ENCODE measurements at regions not wholly inside any gene's neighbourhood (a gene's known extent, or its start where the extent isn't known, plus 50 kb on each side); places are given as distances from the start of the nearest gene placed in this dataset.

GRCh38 chr12:93204896-93205295, 172.8 kb upstream of the NUDT4 start (continued):
- TF ChIP-seq AEBP2 (tag by site-specific recombination; IDR thresholded peaks at IDR 0.05; ENCODE audit: borderline replicate concordance), result no peak
- no peak for TF ChIP-seq ZNF10 (tag by site-specific recombination; IDR thresholded peaks at IDR 0.05)
- TF ChIP-seq ZNF239 (tag by site-specific recombination; IDR thresholded peaks at IDR 0.05), result no peak
- TF ChIP-seq ZNF513 (tag by site-specific recombination; IDR thresholded peaks at IDR 0.05), result no peak

GRCh38 chr12:93205361-93205760, 172.4 kb upstream of the NUDT4 start:
- POLR2A ChIA-PET, result interaction anchor here (0.7 kb wide), 1 partner anchor 76 kb away, joined by 5 read pairs; no protein-coding TSS in a partner anchor
- TF ChIP-seq ZBTB21 (tag by site-specific recombination; IDR thresholded peaks at IDR 0.05) (no peak), ZNF148 (tag by site-specific recombination; IDR thresholded peaks at IDR 0.05; ENCODE audit: borderline replicate concordance) (no peak), ZNF677 (tag by site-specific recombination; IDR thresholded peaks at IDR 0.05) (no peak), ZNF555 (tag by site-specific recombination; conservative IDR thresholded peaks at IDR 0.05) (no peak), ZNF26 (tag by site-specific recombination; IDR thresholded peaks at IDR 0.05) (no peak), PRDM1 (tag by site-specific recombination; IDR thresholded peaks at IDR 0.05) (no peak), ZNF76 (tag by site-specific recombination; IDR thresholded peaks at IDR 0.05; ENCODE audit: borderline replicate concordance, low read depth) (no peak)
- CTCF ChIA-PET, result no interaction called here
- Histone ChIP-seq H3K36me3 (ENCODE audit: control insufficient read depth in 2 of 2, insufficient read depth in 1 of 2, low read length in 2 of 2) (no peaks in the 10 kb centered on the region), H3K4me1 (ENCODE audit: control insufficient read depth, insufficient read depth, low read length) (peaks cover 2% of the 10 kb centered on the region; the same call in 1 of the 2 replicates), H3K4me3 (ENCODE audit: low read depth, low read length) (no peak overlapping the region), H3K9me3 (ENCODE audit: control insufficient read depth, insufficient read depth, low read depth, low read length) (no peaks in the 10 kb centered on the region), H3K27ac (ENCODE audit: extremely low read depth, low read depth, low read length) (no peak overlapping the region)

GRCh38 chr12:93208011-93208410, 169.7 kb upstream of the NUDT4 start:
- Histone ChIP-seq H3K36me3 (ENCODE audit: control insufficient read depth in 2 of 2, insufficient read depth in 1 of 2, low read length in 2 of 2) (no peaks in the 10 kb centered on the region), H3K27ac (ENCODE audit: extremely low read depth, low read depth, low read length) (no peak overlapping the region), H3K9me3 (ENCODE audit: control insufficient read depth, insufficient read depth, low read depth, low read length) (no peaks in the 10 kb centered on the region), H3K4me1 (ENCODE audit: control insufficient read depth, insufficient read depth, low read length) (no peaks in the 10 kb centered on the region), H3K4me3 (ENCODE audit: low read depth, low read length) (no peak overlapping the region)
- no peak for TF ChIP-seq ZFP37 (tag by site-specific recombination; IDR thresholded peaks at IDR 0.05)
- ChIA-PET CTCF (interaction anchor here (0.6 kb wide), 1 partner anchor 1067 kb away, joined by 3 read pairs; no protein-coding TSS in a partner anchor), POLR2A (no interaction called here)

Data from HEK293 (cell line).